ENCODE measurements at regions not wholly inside any gene's neighbourhood (a gene's known extent, or its start where the extent isn't known, plus 50 kb on each side); places are given as distances from the start of the nearest gene placed in this dataset.

DNA sequence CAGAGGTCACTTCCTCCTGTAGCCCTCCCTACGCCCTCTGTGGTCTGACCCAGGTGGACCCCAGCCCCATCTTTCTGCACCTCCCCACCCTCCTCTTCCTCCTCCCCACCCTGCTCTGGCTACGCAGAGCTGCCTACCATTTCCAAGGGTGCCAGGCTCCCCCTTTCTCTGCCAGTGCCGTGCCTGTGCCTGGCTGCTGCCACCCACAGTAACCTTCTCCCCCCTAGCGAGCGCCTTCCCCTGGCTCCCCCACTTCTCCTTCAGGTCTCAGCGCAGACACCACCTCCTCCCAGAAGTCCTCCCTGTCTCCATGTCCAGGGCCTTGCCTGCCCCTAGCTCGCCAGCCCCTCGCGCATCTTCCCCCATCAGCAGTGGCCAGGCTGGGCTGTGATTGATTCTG, 471.5 kb downstream of the PTPRU start:
- no peak for DNase-seq

- peak; percentile 2 for DNase-seq
These were observed 470.6 kb downstream of the PTPRU start for GRCh38 chr1:29706936-29707335.

DNA sequence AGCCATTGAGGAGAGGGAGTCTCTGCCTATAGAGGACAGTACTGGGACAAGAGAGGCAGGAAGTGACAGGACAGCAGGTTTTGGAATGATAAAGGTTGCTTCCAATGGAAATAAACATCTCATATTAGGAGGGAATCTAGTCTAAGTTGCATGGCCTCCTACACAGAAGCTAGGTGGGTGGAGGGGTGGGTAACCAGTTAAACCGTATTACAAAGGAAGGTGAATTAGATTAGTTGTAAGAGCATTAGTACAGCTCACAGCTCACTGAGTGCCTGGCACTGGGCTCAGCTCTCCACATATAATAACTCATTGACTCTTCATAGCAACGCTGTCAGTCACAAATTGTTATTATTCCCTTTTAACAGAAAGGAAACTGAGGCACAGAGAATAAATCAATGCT, 468.1 kb downstream of the PTPRU start:
- no peak for DNase-seq

DNA sequence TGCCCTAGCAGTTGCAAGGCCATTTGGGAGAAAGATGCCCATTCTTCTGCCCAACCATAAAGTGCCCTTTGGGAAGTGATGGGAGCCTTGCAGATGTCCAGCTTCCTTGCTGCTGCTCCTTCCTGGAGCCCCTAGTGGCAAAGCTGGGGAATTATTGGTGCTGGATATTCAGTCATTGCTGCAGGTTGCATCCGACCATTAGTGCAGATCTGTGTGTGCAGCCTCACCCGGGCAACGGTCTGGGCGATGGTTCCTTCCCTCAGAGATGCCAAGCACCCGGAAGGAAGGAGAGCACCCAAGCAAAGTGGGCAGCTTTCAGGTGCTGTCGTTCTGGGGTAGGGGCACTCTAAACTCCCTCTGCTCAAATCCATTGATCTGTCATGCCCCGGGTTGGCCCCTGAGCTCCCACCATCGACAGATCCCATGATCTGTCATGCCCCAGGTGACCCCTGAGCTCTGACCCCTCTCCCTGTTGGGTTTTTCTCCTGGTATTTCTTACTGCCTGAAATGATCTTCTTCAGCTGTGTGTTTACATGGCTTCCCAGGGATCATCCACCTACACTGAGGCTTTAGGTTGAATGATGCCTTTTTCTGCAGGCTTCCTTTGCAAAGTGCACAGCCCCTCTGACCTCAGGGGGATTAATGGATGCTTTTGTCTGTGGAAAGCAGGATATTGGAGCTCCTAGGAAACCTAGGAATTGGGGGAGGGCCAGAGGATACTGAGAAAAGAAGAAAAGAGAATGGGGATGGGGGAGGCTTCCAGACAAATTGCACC, 467.5 kb downstream of the PTPRU start:
- DNase-seq = no peak

- no peak for DNase-seq
These were observed 464.2 kb downstream of the PTPRU start for GRCh38 chr1:29700491-29700890.

GRCh38 chr1:29698626-29699025, 462.3 kb downstream of the PTPRU start:
- DNase-seq = no peak

- DNase-seq = no peak
These were observed 461.7 kb downstream of the PTPRU start for GRCh38 chr1:29698033-29698432.

GRCh38 chr1:29697391-29697780, 461.1 kb downstream of the PTPRU start:
- no peak for DNase-seq

GRCh38 chr1:29696656-29697390, 460.5 kb downstream of the PTPRU start:
- DNase-seq = no peak

DNA sequence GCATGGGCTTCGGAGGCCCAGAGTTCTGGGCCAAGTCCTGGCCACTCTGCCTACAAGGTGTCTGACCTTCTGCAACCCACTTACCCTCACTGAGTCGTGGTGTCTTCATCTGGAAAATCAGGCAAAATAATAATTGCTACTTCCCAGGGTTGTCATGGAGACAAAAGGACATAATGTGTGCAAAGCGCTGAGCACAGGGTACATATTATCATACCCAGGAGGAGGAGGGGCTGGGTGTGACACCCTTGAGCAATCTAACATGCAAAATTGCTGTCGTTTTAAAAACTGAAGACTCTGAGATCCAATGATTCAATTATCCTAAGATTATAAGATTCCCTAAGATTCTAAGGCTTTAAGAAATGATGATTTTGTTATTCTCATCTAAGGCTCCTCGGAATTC, 459.5 kb downstream of the PTPRU start:
- no peak for DNase-seq

DNA sequence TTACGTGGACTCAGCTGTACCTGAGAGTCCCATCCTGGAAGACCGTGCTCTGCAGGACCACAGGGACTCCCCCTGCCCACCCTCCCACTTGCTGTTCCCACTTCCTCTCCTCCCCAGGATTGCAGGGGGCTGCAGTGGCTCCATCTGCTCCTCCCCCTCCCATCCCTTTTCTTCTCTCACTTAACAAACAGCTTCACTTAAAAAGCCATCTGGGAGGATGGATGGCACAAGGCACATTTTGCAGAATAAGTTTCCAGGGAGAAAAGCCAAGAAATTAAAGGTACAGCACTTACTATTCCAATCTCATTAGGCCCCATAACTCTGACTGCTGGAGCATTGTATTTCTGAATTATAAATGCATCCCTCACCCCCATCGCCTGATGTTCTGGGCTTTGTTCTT, 458.7 kb downstream of the PTPRU start:
- no peak for DNase-seq

GRCh38 chr1:29691499-29691898, 455.2 kb downstream of the PTPRU start:
- DNase-seq = no peak

DNA sequence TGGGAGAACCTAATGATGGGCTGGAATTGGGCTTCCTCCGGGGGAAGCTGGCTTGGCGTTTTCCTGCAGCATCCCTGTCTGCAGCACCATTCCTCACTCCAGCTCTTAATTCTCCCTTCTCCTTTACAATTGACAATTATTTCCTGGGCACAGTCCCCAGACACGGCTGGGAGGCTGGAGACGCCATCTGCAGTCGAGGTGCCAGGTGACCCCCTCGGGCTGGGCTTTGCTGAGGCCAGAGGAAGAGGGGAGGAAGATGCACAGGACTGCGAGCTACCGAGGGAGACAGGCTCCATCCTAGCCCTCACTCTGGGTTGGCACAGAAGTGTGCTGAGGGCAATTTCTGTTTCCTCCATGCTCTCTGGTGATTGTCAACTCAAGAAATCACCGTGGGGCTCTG, 453.8 kb downstream of the PTPRU start:
- no peak for DNase-seq

GRCh38 chr1:29689372-29690030, 453.2 kb downstream of the PTPRU start:
- DNase-seq = no peak

- no peak for DNase-seq
These were observed 452.4 kb downstream of the PTPRU start for GRCh38 chr1:29688471-29689365.

GRCh38 chr1:29687601-29688244, 451.4 kb downstream of the PTPRU start:
- DNase-seq = no peak

DNA sequence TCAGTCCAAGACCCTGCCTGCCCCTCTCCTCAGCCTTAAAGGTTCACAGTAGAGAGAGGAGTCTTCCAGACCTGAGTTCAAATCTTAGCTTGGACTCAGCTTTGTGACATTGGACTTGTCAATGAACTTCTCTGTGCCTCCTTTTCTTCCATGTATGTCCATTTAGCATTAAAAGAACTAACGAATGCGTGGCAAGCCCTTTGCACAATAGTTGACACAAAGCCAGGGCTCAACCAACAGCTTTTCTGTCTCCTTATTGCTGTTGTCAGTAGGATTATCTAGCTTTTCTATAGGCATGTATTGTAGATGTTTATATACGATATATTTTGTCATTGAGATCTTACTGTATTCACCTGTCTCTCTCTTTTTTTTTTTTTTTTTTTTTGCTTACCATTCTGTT, 450.8 kb downstream of the PTPRU start:
- DNase-seq = no peak

GRCh38 chr1:29686012-29686930, 449.9 kb downstream of the PTPRU start:
- DNase-seq = no peak

GRCh38 chr1:29685387-29685786, 449.1 kb downstream of the PTPRU start:
- DNase-seq = no peak

DNA sequence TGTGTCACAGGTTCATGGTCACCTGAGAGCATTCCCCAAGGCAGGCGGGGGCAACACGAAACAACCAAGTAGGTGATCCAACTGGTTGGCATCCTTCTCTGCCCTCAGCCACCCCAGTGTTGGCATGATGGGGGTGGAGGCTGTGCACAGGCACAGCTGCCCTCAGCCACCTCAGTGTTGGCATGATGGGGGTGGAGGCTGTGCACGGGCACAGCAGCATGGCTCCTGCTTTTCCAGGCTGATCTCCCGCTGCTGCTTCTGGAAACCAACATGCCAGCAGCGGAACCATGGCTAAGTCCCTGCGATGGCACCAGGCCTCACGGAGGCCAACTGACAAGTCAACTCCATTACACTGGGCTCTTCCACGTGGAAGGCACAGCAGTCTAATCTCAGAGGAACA, 447.8 kb downstream of the PTPRU start:
- no peak for DNase-seq

DNA sequence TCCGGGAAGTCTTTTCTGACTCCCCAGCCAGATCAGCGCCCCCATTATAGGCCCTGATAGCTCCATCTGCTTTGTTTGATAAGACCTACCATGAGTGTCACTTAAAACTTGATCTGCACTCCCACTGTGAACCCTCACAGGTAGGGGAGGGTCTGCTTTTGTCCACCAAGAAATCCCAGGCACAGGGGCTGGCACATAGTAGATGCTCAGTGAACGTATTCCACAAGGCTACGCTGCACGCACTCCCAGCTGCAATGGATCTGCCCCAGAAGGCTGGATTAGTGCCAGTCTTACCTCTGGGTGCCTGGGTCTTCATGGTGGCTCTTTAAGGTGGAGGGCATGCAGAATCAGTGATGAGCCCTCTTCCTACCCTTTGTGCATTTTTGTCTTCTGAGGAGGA, 447.1 kb downstream of the PTPRU start:
- DNase-seq = no peak

Measured in CD4-positive, alpha-beta T cell treated with Interleukin-12 subunit alpha and Interleukin-12 subunit beta, for 1 hour (primary cell).